Gastroesophageal sphincter (tissue), 3 donors: ENCODE measurements at regions not wholly inside any gene's neighbourhood (a gene's known extent, or its start where the extent isn't known, plus 50 kb on each side); places are given as distances from the start of the nearest gene placed in this dataset.

Experiments
- EP300 ChIP-seq: sonication (generic); formaldehyde crosslinking; IDR thresholded peaks from one replicate; pipeline ENCODE4 v1.6.1; 2017; ENCODE audit warnings: antibody characterized with exemption, mild to moderate bottlenecking
- POLR2A ChIP-seq, 2 donors: fragments of 450-650 bp; IDR thresholded peaks; one replicate each; pipeline ENCODE4 v1.6.1; 2017; ENCODE audit warnings: antibody characterized with exemption in 2 of 2, mild to moderate bottlenecking in 2 of 2, moderate library complexity in 1 of 2
- POLR2AphosphoS5 ChIP-seq: sonication (generic); formaldehyde crosslinking; IDR thresholded peaks from one replicate; pipeline ENCODE4 v1.6.1; 2017; ENCODE audit warnings: antibody characterized with exemption
- TF ChIP-seq, protein P1 (sequence below), 4 experiments: fragments of 200-600 bp in 2 of 4; fragments of 450-650 bp in 2 of 4; sonication (generic) in 1 of 4; IDR thresholded peaks; one replicate each; pipeline ENCODE4 v1.5.1; 2017 to 2019; ENCODE audit warnings: antibody characterized with exemption in 4 of 4, mild to moderate bottlenecking in 2 of 4, moderate library complexity in 2 of 4

- TF ChIP-seq POLR2A (IDR thresholded peaks at IDR 0.05): no peak
- TF ChIP-seq, protein P1, sequence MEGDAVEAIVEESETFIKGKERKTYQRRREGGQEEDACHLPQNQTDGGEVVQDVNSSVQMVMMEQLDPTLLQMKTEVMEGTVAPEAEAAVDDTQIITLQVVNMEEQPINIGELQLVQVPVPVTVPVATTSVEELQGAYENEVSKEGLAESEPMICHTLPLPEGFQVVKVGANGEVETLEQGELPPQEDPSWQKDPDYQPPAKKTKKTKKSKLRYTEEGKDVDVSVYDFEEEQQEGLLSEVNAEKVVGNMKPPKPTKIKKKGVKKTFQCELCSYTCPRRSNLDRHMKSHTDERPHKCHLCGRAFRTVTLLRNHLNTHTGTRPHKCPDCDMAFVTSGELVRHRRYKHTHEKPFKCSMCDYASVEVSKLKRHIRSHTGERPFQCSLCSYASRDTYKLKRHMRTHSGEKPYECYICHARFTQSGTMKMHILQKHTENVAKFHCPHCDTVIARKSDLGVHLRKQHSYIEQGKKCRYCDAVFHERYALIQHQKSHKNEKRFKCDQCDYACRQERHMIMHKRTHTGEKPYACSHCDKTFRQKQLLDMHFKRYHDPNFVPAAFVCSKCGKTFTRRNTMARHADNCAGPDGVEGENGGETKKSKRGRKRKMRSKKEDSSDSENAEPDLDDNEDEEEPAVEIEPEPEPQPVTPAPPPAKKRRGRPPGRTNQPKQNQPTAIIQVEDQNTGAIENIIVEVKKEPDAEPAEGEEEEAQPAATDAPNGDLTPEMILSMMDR (IDR thresholded peaks at IDR 0.05): no peak
- no peak for TF ChIP-seq POLR2AphosphoS5
- no peak for TF ChIP-seq EP300
These were observed 315.9 kb downstream of the BMP4 start for GRCh38 chr14:53640695-53641094.
